Gastroesophageal sphincter (tissue), 4 donors: ENCODE measurements at regions not wholly inside any gene's neighbourhood (a gene's known extent, or its start where the extent isn't known, plus 50 kb on each side); places are given as distances from the start of the nearest gene placed in this dataset.

Source experiments
- ATAC-seq: fragments of 150-250 bp; one replicate; pipeline ENCODE4 v1.9.1; 2016; ENCODE audit warnings: mild to moderate bottlenecking, moderate library complexity
- H3K27ac ChIP-seq, 4 donors: fragments of 200-600 bp; sonication (generic) in 3 of 4; 1 replicate in 3 of 4; 2 replicates in 1 of 4; pipeline ENCODE4 v1.5.1; 2016 to 2019
- H3K27me3 ChIP-seq: fragments of 200-600 bp; sonication (generic); one replicate; pipeline ENCODE4 v1.5.1; 2019
- H3K36me3 ChIP-seq, 2 donors: fragments of 200-600 bp; sonication (generic); one replicate each; pipeline ENCODE4 v1.5.1; 2019; ENCODE audit warnings: control low read depth in 1 of 2
- H3K4me1 ChIP-seq, 3 donors: fragments of 200-600 bp; sonication (generic); 1 replicate in 2 of 3; 2 replicates in 1 of 3; pipeline ENCODE4 v1.5.1; 2016 to 2019; ENCODE audit warnings: control low read depth in 2 of 3
- H3K4me3 ChIP-seq, 2 donors: fragments of 200-600 bp; sonication (generic); one replicate each; pipeline ENCODE4 v1.5.1; 2019; ENCODE audit warnings: mild to moderate bottlenecking in 1 of 2, moderate library complexity in 1 of 2
- H3K9me3 ChIP-seq, 3 donors: fragments of 200-600 bp; sonication (generic); one replicate each; pipeline ENCODE4 v1.5.1; 2017 to 2019; ENCODE audit warnings: control low read depth in 2 of 3
- EP300 ChIP-seq: sonication (generic); formaldehyde crosslinking; IDR thresholded peaks from one replicate; pipeline ENCODE4 v1.6.1; 2017; ENCODE audit warnings: antibody characterized with exemption, mild to moderate bottlenecking
- POLR2A ChIP-seq, 2 donors: fragments of 450-650 bp; IDR thresholded peaks; one replicate each; pipeline ENCODE4 v1.6.1; 2017; ENCODE audit warnings: antibody characterized with exemption in 2 of 2, mild to moderate bottlenecking in 2 of 2, moderate library complexity in 1 of 2
- POLR2AphosphoS5 ChIP-seq: sonication (generic); formaldehyde crosslinking; IDR thresholded peaks from one replicate; pipeline ENCODE4 v1.6.1; 2017; ENCODE audit warnings: antibody characterized with exemption
- WGBS, 2 donors: methylation state at CpG; one replicate each; pipeline ENCODE4 v1.1.5; 2018; ENCODE audit warnings: low coverage in 1 of 2; 5-methylcytosine and 5-hydroxymethylcytosine counted together
- TF ChIP-seq, protein P1 (sequence below), 4 experiments: fragments of 200-600 bp in 2 of 4; fragments of 450-650 bp in 2 of 4; sonication (generic) in 1 of 4; IDR thresholded peaks; one replicate each; pipeline ENCODE4 v1.5.1; 2017 to 2019; ENCODE audit warnings: antibody characterized with exemption in 4 of 4, mild to moderate bottlenecking in 2 of 4, moderate library complexity in 2 of 4

GRCh38 chr1:199953651-199954050, 73.9 kb upstream of the NR5A2 start:
- no peaks in the 10 kb centered on the region for H3K36me3 ChIP-seq
- WGBS, 2 donors: 68 to 90% methylated on average over 4 of the region's 4 CpGs
- H3K4me3 ChIP-seq: no peak overlapping the region
- no peak for ATAC-seq
- H3K27me3 ChIP-seq: no peaks in the 10 kb centered on the region
- no peaks in the 10 kb centered on the region for H3K9me3 ChIP-seq
- no peaks in the 10 kb centered on the region for H3K4me1 ChIP-seq
- TF ChIP-seq EP300 (no peak), POLR2AphosphoS5 (no peak), POLR2A (IDR thresholded peaks at IDR 0.05) (no peak)
- TF ChIP-seq, protein P1, sequence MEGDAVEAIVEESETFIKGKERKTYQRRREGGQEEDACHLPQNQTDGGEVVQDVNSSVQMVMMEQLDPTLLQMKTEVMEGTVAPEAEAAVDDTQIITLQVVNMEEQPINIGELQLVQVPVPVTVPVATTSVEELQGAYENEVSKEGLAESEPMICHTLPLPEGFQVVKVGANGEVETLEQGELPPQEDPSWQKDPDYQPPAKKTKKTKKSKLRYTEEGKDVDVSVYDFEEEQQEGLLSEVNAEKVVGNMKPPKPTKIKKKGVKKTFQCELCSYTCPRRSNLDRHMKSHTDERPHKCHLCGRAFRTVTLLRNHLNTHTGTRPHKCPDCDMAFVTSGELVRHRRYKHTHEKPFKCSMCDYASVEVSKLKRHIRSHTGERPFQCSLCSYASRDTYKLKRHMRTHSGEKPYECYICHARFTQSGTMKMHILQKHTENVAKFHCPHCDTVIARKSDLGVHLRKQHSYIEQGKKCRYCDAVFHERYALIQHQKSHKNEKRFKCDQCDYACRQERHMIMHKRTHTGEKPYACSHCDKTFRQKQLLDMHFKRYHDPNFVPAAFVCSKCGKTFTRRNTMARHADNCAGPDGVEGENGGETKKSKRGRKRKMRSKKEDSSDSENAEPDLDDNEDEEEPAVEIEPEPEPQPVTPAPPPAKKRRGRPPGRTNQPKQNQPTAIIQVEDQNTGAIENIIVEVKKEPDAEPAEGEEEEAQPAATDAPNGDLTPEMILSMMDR (IDR thresholded peaks at IDR 0.05): no peak
- H3K27ac ChIP-seq: no peak overlapping the region

DNA sequence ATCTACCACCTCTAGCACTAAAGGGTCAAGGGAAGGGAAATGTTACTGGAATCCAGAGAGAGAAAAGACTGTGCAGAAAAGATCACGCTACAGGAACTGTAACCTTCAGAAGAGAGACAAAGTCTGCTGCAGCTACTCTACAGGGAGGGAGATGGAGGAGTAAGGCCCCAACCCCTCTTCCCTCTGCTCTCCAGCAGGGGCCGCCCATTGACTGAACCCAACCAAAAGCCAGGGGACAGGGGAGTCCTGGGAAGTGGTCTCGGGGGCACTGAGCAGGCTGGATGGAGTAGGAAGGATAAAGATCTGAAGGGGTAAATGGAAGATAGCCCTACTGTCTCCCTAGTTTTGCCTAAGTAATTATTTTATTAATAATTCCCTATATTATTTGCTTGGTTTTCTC, 72.8 kb upstream of the NR5A2 start:
- ATAC-seq: no peak
- Histone ChIP-seq H3K4me1 (no peaks in the 10 kb centered on the region), H3K27me3 (no peaks in the 10 kb centered on the region), H3K27ac (no peak overlapping the region), H3K4me3 (no peak overlapping the region), H3K9me3 (peaks cover 0 to 5% (median 0%) of the 10 kb centered on the region in 3 donors), H3K36me3 (no peaks in the 10 kb centered on the region)
- 55 to 71% methylated on average over 3 of the region's 3 CpGs for WGBS, 2 donors
- TF ChIP-seq, protein P1 (IDR thresholded peaks at IDR 0.05): no peak
- TF ChIP-seq POLR2AphosphoS5 (no peak), POLR2A (IDR thresholded peaks at IDR 0.05) (no peak), EP300 (no peak)

GRCh38 chr1:199955235-199955634, 72.3 kb upstream of the NR5A2 start:
- Histone ChIP-seq H3K27me3 (no peaks in the 10 kb centered on the region), H3K4me3 (no peak overlapping the region), H3K4me1 (no peaks in the 10 kb centered on the region), H3K9me3 (peaks cover 0 to 6% (median 0%) of the 10 kb centered on the region in 3 donors), H3K36me3 (no peaks in the 10 kb centered on the region), H3K27ac (no peak overlapping the region)
- no peak for ATAC-seq
- WGBS, 2 donors: 51 to 65% methylated on average over 3 to 4 of the region's 4 CpGs
- TF ChIP-seq POLR2AphosphoS5: no peak
- TF ChIP-seq POLR2A (IDR thresholded peaks at IDR 0.05): no peak
- TF ChIP-seq EP300: no peak
- TF ChIP-seq, protein P1 (IDR thresholded peaks at IDR 0.05): no peak

- Histone ChIP-seq H3K4me3 (no peak overlapping the region), H3K27me3 (no peaks in the 10 kb centered on the region), H3K4me1 (no peaks in the 10 kb centered on the region), H3K36me3 (no peaks in the 10 kb centered on the region), H3K27ac (no peak overlapping the region), H3K9me3 (peaks cover 0 to 6% (median 0%) of the 10 kb centered on the region in 3 donors)
- TF ChIP-seq EP300 (no peak), POLR2A (IDR thresholded peaks at IDR 0.05) (no peak), POLR2AphosphoS5 (no peak)
- TF ChIP-seq, protein P1 (IDR thresholded peaks at IDR 0.05): no peak
- 50 to 63% methylated on average over 2 to 4 of the region's 4 CpGs for WGBS, 2 donors
- no peak for ATAC-seq
Measured at GRCh38 chr1:199956005-199956404, 71.5 kb upstream of the NR5A2 start.

- TF ChIP-seq POLR2AphosphoS5 (no peak), POLR2A (IDR thresholded peaks at IDR 0.05) (no peak), EP300 (no peak)
- TF ChIP-seq, protein P1 (IDR thresholded peaks at IDR 0.05): no peak
- Histone ChIP-seq H3K27me3 (no peaks in the 10 kb centered on the region), H3K36me3 (no peaks in the 10 kb centered on the region), H3K27ac (no peak overlapping the region), H3K4me3 (no peak overlapping the region), H3K4me1 (no peaks in the 10 kb centered on the region), H3K9me3 (peaks cover 0 to 6% (median 0%) of the 10 kb centered on the region in 3 donors)
- ATAC-seq: no peak
- WGBS, 2 donors: 91 to 95% methylated on average over 2 of the region's 29 CpGs
Measured at GRCh38 chr1:199959033-199959774, 68.3 kb upstream of the NR5A2 start.
